HG02759 (cell line): ENCODE measurements at regions not wholly inside any gene's neighbourhood (a gene's known extent, or its start where the extent isn't known, plus 50 kb on each side); places are given as distances from the start of the nearest gene placed in this dataset.

Experiments
- ATAC-seq: cut with Tn5 transposase; IDR thresholded peaks from one replicate; pipeline ENCODE4 v1.9.1; 2021; ENCODE audit warnings: mild to moderate bottlenecking, moderate library complexity; ENCODE audit not compliant: unreplicated experiment

- no peak for ATAC-seq
These were observed 599.2 kb downstream of the SOX6 start for GRCh38 chr11:15757048-15757698.

GRCh38 chr11:15758857-15759465 lies 597.4 kb downstream of the SOX6 start:
- no peak for ATAC-seq

DNA sequence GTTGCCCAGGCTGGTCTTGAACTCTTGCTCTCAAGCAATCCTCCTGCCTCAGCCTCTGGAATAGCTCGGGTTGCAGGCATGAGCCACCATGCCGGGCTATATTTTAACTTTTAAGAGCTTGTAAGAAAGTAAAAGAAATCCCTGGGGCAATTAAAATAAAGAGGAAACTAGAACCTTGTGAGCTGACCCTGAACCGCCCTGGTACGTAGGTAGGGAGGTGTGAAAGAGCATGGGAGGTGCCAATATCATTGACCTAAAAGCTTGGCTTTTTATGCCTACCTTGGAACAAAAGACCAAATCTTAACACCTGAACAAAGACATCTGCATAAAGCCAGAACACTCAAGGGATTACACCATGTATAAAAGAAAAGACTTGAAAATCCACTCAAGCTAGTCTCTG lies 595.1 kb downstream of the SOX6 start:
- no peak for ATAC-seq

DNA sequence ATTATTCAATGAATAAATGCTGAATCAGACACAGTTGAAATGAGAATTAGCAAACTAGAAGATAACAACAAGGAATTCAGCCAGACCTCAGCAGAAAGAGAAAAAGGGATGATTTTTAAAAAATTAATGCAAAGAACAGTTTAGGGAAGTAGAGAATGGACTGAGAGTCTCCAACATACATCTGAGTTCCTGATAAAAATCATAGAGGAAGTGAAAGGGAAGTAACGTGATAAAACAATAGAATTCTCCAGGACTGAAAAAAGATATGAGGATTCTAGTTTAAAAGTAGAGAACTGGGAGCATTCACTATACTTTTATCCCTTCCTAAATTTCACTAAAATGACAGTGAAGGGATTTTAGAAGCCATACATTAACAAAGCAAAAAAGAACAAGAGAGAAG lies 592.0 kb downstream of the SOX6 start:
- ATAC-seq = no peak

- no peak for ATAC-seq
These were observed 591.4 kb downstream of the SOX6 start for GRCh38 chr11:15764948-15765347.

DNA sequence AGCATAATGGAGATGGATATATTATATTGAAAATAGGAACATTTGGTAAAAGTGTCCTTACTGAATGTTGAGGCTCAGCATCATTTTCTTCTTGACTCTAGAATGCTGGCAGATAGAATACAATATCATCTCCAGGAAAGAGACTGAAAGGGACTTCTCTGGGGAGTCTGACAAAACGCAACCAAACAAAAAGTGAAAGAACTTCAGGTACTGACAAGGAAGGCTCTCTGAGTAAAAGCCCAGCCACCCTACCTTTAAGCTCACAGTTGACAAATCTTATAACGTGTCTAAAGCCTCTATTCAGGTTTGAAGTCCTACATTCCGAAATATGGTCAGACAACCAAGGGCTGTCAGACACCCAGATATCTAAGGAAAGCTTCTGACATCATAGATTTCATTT lies 590.8 kb downstream of the SOX6 start:
- no peak for ATAC-seq

DNA sequence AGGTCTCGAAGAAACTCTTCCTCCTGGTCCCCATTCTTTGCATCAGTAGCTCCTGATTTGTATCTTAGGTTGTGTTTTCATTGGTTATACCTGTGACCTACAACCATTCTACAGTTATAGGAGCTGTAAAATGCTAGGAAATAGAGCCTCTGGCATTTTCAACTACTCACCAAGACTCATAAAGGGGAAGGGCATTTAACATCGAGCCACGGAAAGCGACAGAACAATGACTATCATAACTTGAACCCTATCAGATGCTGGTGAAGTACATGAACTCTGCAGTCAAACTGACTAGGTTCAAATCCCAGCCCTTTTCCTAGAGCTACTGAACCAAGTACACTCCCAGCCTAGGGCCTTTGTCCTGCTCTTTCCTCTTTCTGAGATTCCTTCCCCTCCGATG lies 588.0 kb downstream of the SOX6 start:
- ATAC-seq = no peak

DNA sequence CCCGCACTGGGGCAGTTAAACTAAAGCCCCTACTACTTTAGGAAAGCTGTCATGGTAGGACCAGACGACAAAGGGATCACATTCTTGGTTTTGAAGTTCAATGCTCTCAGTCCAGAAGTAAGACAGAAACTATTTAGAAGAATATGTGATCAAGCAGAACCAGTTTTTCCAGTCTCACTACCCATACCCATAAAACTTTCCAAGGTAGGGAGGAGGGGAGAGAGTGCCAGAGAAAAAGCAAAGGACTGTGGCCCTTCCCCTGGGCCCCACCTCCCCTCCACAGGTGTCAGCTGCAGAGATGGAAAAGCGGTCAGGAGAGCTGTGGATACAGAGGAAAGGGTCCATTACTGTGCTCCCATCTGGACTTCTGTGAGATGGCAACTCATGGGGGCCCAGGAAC lies 587.1 kb downstream of the SOX6 start:
- no peak for ATAC-seq

DNA sequence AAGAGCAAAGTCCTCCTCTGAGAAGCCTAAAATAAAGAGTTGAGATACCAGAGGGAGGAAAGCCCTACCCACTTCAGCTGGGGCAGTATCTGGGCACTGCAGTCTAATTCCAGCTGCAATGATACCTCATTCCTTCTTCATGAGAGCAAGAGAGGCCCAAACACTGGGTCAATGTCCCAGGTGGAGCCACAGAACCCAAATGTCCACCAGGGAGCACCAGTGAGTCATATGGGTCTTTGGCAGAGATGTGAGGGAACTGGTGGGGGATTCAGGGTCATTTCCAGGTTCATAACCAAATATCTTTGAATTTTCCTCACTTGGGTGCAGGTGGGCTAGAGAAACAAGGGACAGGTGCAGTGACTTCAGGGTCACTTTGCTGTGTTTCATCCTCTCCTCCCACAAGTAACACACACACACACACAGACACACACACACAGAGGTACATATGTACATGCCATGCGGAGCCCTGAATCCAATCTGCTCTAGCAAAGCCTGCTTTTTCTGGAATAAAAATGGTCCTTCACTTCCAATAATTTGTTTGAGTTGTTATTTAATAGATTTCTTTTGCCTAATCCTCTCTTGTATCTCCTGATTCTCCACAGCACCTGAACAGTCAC lies 585.4 kb downstream of the SOX6 start:
- no peak for ATAC-seq

DNA sequence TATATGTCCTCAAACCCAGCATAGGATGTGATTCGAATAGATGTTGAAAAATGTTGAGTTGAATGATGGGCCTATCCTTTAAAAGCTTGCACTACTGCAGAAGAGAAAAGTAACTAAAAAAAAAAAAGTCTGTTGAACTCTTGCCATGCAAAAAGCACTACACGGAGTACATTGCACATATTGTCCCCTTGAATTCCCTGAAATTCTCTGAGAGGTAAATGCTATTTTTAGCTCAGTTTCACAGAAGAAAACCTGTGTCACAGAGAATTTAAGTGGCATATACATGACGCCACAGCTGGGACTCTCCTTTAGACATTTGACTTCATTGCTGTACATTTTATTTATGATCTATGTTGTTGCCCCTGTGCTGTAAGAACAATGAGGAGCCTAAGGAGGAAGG lies 583.8 kb downstream of the SOX6 start:
- no peak for ATAC-seq

DNA sequence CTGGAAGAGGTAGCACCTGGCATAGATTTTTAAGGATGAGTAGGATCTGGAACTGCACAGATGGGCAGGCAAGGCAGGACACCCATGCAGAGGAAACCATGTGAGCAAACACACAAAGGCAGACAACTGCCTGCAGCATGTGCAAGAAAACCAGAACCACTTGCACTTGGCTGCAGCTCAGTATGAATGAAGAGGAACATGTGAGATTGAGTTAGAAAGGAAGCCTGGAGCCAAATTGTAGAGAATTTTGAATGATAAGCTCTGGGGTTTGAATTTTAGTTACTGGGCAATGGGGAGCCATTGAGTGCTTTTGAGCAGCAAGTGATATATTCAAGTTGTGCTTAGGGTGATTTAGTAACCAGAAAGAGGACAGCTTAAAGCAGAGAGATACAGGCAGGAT lies 583.4 kb downstream of the SOX6 start:
- no peak for ATAC-seq

GRCh38 chr11:15773476-15774387 lies 582.6 kb downstream of the SOX6 start:
- ATAC-seq = no peak

DNA sequence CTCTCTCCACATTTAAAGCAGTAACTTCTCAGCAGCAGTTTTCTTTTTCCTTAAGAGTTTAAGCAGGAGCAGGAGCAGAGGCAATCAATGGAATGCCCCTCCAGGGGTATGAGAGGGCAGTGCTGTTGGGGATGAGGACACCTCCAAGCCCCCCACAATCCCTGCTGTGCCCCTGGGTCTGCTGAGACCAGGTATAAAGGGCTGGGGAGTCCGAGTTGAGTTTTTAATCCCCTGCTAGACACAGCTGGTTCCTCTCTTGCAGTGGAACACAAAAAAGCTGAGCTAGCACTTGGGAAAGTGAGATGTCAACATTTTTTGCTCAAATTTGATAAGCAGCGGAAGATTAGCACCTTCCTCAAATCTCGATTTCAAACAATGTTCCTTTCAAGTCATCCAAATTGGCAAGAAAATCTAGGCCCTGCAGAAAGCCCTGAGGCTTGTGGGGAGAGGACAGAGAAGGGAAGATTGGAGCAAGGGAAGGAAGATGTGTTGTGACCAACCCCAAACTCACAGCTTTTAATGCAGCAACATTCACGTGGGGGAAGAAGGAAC lies 581.9 kb downstream of the SOX6 start:
- ATAC-seq = no peak

DNA sequence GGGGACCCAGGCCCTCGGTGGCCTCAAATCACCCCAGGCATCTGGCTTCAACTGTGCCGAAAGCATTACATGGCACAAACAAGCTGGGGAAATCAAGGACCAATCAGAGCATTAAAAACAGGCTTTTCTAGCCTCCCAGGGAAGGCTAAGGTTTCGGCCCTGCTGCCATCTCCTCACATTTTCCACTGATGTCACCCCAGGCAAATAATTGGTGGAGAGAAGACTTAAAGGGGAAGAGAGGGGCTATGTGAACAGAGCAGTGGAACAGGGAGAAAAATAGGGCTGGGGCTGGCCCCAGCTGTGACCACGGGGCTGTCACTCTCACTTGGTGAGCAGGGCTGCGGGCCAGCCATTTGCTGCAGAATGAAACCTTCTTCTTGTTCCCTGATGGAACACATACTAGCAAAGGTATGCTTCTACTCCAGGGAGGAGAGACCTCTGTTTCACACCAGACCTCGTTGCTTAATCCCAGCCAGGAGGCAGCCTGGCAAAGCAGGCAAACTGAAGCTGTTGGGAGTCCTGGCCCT lies 581.3 kb downstream of the SOX6 start:
- no peak for ATAC-seq

- no peak for ATAC-seq
These were observed 580.5 kb downstream of the SOX6 start for GRCh38 chr11:15775797-15776196.

GRCh38 chr11:15776366-15776765 lies 580.0 kb downstream of the SOX6 start:
- no peak for ATAC-seq

DNA sequence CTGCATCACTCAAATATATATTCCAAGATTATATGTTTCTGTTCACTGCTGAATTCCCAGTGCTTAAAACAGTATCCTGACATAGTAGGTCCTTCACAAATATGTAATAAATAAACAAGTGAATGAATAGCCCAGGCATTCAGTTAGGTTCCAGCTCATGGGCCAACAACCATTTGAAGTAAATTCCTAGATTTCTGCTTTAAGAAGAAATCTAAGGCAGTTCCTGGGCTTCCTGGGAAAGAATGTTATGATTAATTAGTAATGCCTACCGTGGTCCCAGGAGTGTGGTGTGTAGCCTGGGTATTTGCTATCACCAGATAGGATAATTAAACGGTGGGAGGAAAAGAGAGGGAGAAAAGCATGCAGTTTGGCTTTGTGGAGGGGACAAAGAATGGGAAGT lies 576.8 kb downstream of the SOX6 start:
- no peak for ATAC-seq

DNA sequence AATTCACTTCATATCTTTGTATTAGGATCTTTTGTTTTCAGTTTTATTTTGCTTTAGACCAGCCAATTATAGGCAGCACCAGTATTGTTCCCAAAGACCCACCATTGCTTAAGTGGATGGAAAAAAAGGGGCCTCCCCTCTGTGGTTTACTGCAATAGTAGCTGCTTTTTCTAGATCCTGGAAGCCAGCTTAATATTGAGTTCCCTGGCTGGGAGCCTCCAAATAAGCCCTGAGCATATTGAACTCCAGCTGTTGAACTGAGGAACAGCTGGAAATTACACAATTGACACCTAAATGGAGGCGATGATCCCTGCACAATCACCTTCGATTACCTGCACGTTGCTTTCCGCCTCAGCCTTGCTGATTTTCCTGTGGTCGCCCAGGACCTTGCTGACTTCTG lies 576.0 kb downstream of the SOX6 start:
- ATAC-seq = no peak

DNA sequence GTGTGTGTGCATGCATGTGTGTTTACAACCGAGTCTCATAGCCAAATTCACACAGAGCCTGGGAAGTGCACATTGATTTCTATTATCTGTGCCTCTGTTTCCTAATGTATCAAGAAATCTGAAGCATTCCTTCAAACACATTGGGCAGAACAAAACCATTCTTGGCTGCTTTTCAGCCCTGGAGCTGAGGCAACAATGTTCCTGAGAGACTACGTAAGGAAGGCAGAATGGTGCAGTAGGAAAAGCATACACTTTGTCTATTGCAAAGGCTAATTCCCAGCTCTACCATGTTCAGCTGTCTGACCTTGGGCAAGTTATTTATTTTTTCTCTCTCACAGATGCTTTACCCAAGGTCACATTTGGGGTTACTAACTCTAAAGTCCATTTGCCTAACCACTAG lies 575.5 kb downstream of the SOX6 start:
- no peak for ATAC-seq

GRCh38 chr11:15783619-15784018 lies 572.7 kb downstream of the SOX6 start:
- no peak for ATAC-seq
